NCI-H345 (cell line): ENCODE measurements at regions not wholly inside any gene's neighbourhood (a gene's known extent, or its start where the extent isn't known, plus 50 kb on each side); places are given as distances from the start of the nearest gene placed in this dataset.

Experiments
- DNase-seq: peaks from one replicate; lab custom pipeline; 2025; lab: John Stamatoyannopoulos, UW

GRCh38 chr18:77761332-77761731 lies 511.7 kb downstream of the GALR1 start:
- no peak for DNase-seq

GRCh38 chr18:77762014-77762413 lies 512.4 kb downstream of the GALR1 start:
- no peak for DNase-seq

- DNase-seq: no peak
Observed at GRCh38 chr18:77762642-77763041, 513.0 kb downstream of the GALR1 start.

GRCh38 chr18:77763530-77764145 lies 514.0 kb downstream of the GALR1 start:
- no peak for DNase-seq

GRCh38 chr18:77765468-77765867 lies 515.8 kb downstream of the GALR1 start:
- peak; percentile 81 for DNase-seq

- DNase-seq: no peak
Observed at GRCh38 chr18:77766421-77766820, 516.8 kb downstream of the GALR1 start.

GRCh38 chr18:77772177-77772576 lies 522.5 kb downstream of the GALR1 start:
- no peak for DNase-seq

GRCh38 chr18:77776104-77776503 lies 526.5 kb downstream of the GALR1 start:
- DNase-seq: no peak

GRCh38 chr18:77777163-77777562 lies 527.5 kb downstream of the GALR1 start:
- DNase-seq: no peak

- DNase-seq: peak; percentile 51
Observed at GRCh38 chr18:77784759-77785379, 535.2 kb downstream of the GALR1 start.

- no peak for DNase-seq
Observed at GRCh38 chr18:77785415-77785975, 535.8 kb downstream of the GALR1 start.

GRCh38 chr18:77803024-77803423 lies 553.4 kb downstream of the GALR1 start:
- DNase-seq: no peak

- DNase-seq: no peak
Observed at GRCh38 chr18:77804382-77804781, 554.7 kb downstream of the GALR1 start.

- no peak for DNase-seq
Observed at GRCh38 chr18:77807650-77808049, 558.0 kb downstream of the GALR1 start.

GRCh38 chr18:77811503-77811902 lies 561.9 kb downstream of the GALR1 start:
- DNase-seq: peak; percentile 98

GRCh38 chr18:77815666-77816338 lies 566.2 kb downstream of the GALR1 start:
- DNase-seq: no peak

GRCh38 chr18:77818328-77818727 lies 568.7 kb downstream of the GALR1 start:
- DNase-seq: no peak

- no peak for DNase-seq
Observed at GRCh38 chr18:77820472-77820871, 570.8 kb downstream of the GALR1 start.

- no peak for DNase-seq
Observed at GRCh38 chr18:77821892-77822291, 572.2 kb downstream of the GALR1 start.

GRCh38 chr18:77822632-77823031 lies 573.0 kb downstream of the GALR1 start:
- no peak for DNase-seq

GRCh38 chr18:77833807-77834206 lies 584.2 kb downstream of the GALR1 start:
- DNase-seq: no peak

- peak; percentile 49 for DNase-seq
Observed at GRCh38 chr18:77851802-77852201, 602.2 kb downstream of the GALR1 start.

GRCh38 chr18:77853859-77854258 lies 604.2 kb downstream of the GALR1 start:
- no peak for DNase-seq
